PC-9 (cell line): ENCODE measurements at regions not wholly inside any gene's neighbourhood (a gene's known extent, or its start where the extent isn't known, plus 50 kb on each side); places are given as distances from the start of the nearest gene placed in this dataset.

Source experiments
- BruUV-seq: library from RNA; stranded (reverse); fragments of 400-500 nt; replicated peaks from 2 replicates; lab custom pipeline; 2021; lab: Mats Ljungman, UMichigan
- CTCF ChIA-PET: fragments of 300-600 bp; sonication (Branson Sonifier 250); formaldehyde crosslinking; loops from one replicate; lab custom pipeline; 2022; ENCODE audit warnings: antibody characterized with exemption; lab: Charles Lee
- POLR2A ChIA-PET: fragments of 300-600 bp; sonication (Branson Sonifier 250); formaldehyde crosslinking; loops from one replicate; lab custom pipeline; 2022; ENCODE audit warnings: antibody characterized with exemption; ENCODE audit not compliant: unreplicated experiment; lab: Charles Lee
- DNase-seq, 2 experiments: peaks; one replicate each; pipeline versions ENCODE4 v3.0.0 to v3.0.0-alpha.2; 2015 to 2022; ENCODE audit warnings: mixed read lengths in 1 of 2
- H2AFZ ChIP-seq: fragments of 200-600 bp; sonication (generic); 2 replicates; pipeline ENCODE4 v1.8.1; 2017; ENCODE audit warnings: antibody characterized with exemption
- H3F3A ChIP-seq: fragments of 200-600 bp; sonication (generic); 2 replicates; pipeline ENCODE4 v1.8.1; 2017; ENCODE audit warnings: antibody characterized with exemption, mild to moderate bottlenecking, low read depth; ENCODE audit not compliant: insufficient read depth
- H3K27ac ChIP-seq: fragments of 200-600 bp; sonication (generic); 2 replicates; pipeline ENCODE4 v1.6.1; 2016; ENCODE audit warnings: mixed run types
- H3K27me3 ChIP-seq: fragments of 200-600 bp; sonication (generic); 2 replicates; pipeline ENCODE4 v1.6.1; 2016; ENCODE audit warnings: low read depth, mixed run types; ENCODE audit not compliant: insufficient read depth
- H3K36me3 ChIP-seq: fragments of 200-600 bp; sonication (generic); 2 replicates; pipeline ENCODE4 v1.6.1; 2016; ENCODE audit warnings: low read depth, mixed run types
- H3K4me1 ChIP-seq: fragments of 200-600 bp; sonication (generic); replicated peaks from 2 replicates; pipeline ENCODE4 v1.6.1; 2016; ENCODE audit warnings: mixed run types; ENCODE audit not compliant: insufficient read depth
- H3K4me2 ChIP-seq: fragments of 200-600 bp; sonication (generic); 2 replicates; pipeline ENCODE4 v1.6.1; 2017; ENCODE audit warnings: mixed run types
- H3K4me3 ChIP-seq: fragments of 200-600 bp; sonication (generic); 2 replicates; pipeline ENCODE4 v1.6.1; 2016; ENCODE audit warnings: mixed run types
- H3K79me2 ChIP-seq: fragments of 200-600 bp; sonication (generic); 2 replicates; pipeline ENCODE4 v1.6.1; 2017; ENCODE audit warnings: low read depth, mixed run types
- H3K9me2 ChIP-seq: fragments of 200-600 bp; sonication (generic); 2 replicates; pipeline ENCODE4 v1.8.1; 2017; ENCODE audit warnings: mild to moderate bottlenecking; ENCODE audit not compliant: insufficient read depth
- H3K9me3 ChIP-seq: fragments of 200-600 bp; sonication (generic); 2 replicates; pipeline ENCODE4 v1.8.1; 2016; ENCODE audit warnings: low read depth; ENCODE audit not compliant: insufficient read depth
- H4K20me1 ChIP-seq: fragments of 200-600 bp; sonication (generic); 2 replicates; pipeline ENCODE4 v1.8.1; 2017; ENCODE audit not compliant: insufficient read depth
- CTCF ChIP-seq: fragments of 200-600 bp; sonication (generic); conservative IDR thresholded peaks from 2 replicates; pipeline ENCODE4 v1.6.1; 2017; ENCODE audit warnings: mixed run types, antibody characterized with exemption, mild to moderate bottlenecking, moderate library complexity
- EZH2 ChIP-seq: fragments of 200-600 bp; sonication (generic); IDR thresholded peaks from 2 replicates; pipeline ENCODE4 v1.8.0; 2017; ENCODE audit warnings: antibody characterized with exemption, low read depth
- intact Hi-C: fragments of 100-400 bp; cut with micrococcal nuclease; formaldehyde crosslinking; loops from one replicate; pipeline ENCODE4 v1.10.0; 2022; ENCODE audit not compliant: unreplicated experiment

GRCh38 chr4:32987111-32987510, 2266.9 kb downstream of the PCDH7 start:
- Histone ChIP-seq H3F3A (no peaks in the 10 kb centered on the region), H3K4me3 (no peak overlapping the region), H2AFZ (no peak overlapping the region), H3K27ac (no peak overlapping the region), H3K27me3 (no peaks in the 10 kb centered on the region), H3K79me2 (no peaks in the 10 kb centered on the region), H3K9me2 (no peaks in the 10 kb centered on the region), H3K4me2 (no peak overlapping the region), H3K9me3 (no peaks in the 10 kb centered on the region), H3K4me1 (no peaks in the 10 kb centered on the region), H3K36me3 (no peaks in the 10 kb centered on the region), H4K20me1 (no peaks in the 10 kb centered on the region)
- no peak for DNase-seq
- CTCF ChIA-PET = no interaction called here
- POLR2A ChIA-PET = interaction anchor here (0.7 kb wide), 1 partner anchor 48 kb away, joined by 3 read pairs; no protein-coding TSS in a partner anchor
- BruUV-seq = no TSS peak
- intact Hi-C loops = no loop called here
- TF ChIP-seq CTCF (no peak), EZH2 (no peak)

GRCh38 chr4:32988165-32988811, 2268.1 kb downstream of the PCDH7 start:
- intact Hi-C loops = no loop called here
- TF ChIP-seq EZH2 (no peak), CTCF (no peak)
- Histone ChIP-seq H3K79me2 (no peaks in the 10 kb centered on the region), H4K20me1 (peaks cover 3% of the 10 kb centered on the region; the same call in 1 of the 2 replicates), H3K4me3 (no peak overlapping the region), H3K4me2 (no peak overlapping the region), H3K4me1 (no peaks in the 10 kb centered on the region), H3K9me3 (no peaks in the 10 kb centered on the region), H3K27ac (no peak overlapping the region), H3K9me2 (no peaks in the 10 kb centered on the region), H3K36me3 (no peaks in the 10 kb centered on the region), H2AFZ (no peak overlapping the region), H3K27me3 (no peaks in the 10 kb centered on the region), H3F3A (no peaks in the 10 kb centered on the region)
- no peak for DNase-seq
- no TSS peak for BruUV-seq
- POLR2A ChIA-PET = interaction anchor here (0.6 kb wide), 1 partner anchor 1889 kb away, joined by 3 read pairs; no protein-coding TSS in a partner anchor
- CTCF ChIA-PET = no interaction called here

GRCh38 chr4:32991663-32992062, 2271.5 kb downstream of the PCDH7 start:
- Histone ChIP-seq H3K27ac (no peak overlapping the region), H2AFZ (no peak overlapping the region), H3F3A (no peaks in the 10 kb centered on the region), H3K9me3 (no peaks in the 10 kb centered on the region), H4K20me1 (peaks cover 3% of the 10 kb centered on the region; the same call in 1 of the 2 replicates), H3K36me3 (no peaks in the 10 kb centered on the region), H3K4me3 (no peak overlapping the region), H3K4me1 (no peaks in the 10 kb centered on the region), H3K9me2 (no peaks in the 10 kb centered on the region), H3K79me2 (no peaks in the 10 kb centered on the region), H3K27me3 (no peaks in the 10 kb centered on the region), H3K4me2 (no peak overlapping the region)
- no peak for DNase-seq
- CTCF ChIA-PET = no interaction called here
- TF ChIP-seq CTCF (no peak), EZH2 (no peak)
- POLR2A ChIA-PET = no interaction called here
- intact Hi-C loops = no loop called here
- BruUV-seq = no TSS peak
